ENCODE measurements at regions not wholly inside any gene's neighbourhood (a gene's known extent, or its start where the extent isn't known, plus 50 kb on each side); places are given as distances from the start of the nearest gene placed in this dataset.

DNA sequence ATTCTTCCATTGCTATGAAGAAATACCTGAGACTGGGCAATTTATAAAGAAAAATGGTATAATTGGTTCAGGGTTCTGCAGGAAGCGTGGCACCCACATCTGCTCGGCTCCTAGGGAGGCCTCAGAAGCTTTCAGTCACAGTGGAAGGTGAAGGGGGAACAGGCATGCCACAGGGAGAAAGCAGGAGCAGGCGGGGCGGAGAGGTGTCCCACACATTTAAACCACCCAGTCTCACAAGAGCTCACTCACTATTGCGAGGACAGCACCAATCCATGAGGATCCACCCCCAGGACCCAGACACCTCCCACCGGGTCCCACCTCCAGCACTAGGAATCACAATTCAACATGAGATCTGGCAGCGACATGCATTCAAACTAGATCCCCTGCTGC lies 56.0 kb upstream of the C14orf180 start:
- TF ChIP-seq, protein P1, sequence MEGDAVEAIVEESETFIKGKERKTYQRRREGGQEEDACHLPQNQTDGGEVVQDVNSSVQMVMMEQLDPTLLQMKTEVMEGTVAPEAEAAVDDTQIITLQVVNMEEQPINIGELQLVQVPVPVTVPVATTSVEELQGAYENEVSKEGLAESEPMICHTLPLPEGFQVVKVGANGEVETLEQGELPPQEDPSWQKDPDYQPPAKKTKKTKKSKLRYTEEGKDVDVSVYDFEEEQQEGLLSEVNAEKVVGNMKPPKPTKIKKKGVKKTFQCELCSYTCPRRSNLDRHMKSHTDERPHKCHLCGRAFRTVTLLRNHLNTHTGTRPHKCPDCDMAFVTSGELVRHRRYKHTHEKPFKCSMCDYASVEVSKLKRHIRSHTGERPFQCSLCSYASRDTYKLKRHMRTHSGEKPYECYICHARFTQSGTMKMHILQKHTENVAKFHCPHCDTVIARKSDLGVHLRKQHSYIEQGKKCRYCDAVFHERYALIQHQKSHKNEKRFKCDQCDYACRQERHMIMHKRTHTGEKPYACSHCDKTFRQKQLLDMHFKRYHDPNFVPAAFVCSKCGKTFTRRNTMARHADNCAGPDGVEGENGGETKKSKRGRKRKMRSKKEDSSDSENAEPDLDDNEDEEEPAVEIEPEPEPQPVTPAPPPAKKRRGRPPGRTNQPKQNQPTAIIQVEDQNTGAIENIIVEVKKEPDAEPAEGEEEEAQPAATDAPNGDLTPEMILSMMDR (conservative IDR thresholded peaks at IDR 0.05 in 1 of 2, IDR thresholded peaks at IDR 0.05 in 1 of 2; ENCODE audit: low read depth in 1 of 2, low read length in 2 of 2), result no peak
- no peak for TF ChIP-seq EZH2 (IDR thresholded peaks at IDR 0.05; ENCODE audit: low read length, missing control alignments)
